ENCODE measurements at regions not wholly inside any gene's neighbourhood (a gene's known extent, or its start where the extent isn't known, plus 50 kb on each side); places are given as distances from the start of the nearest gene placed in this dataset.

- H3K4me1 ChIP-seq (ENCODE audit: control insufficient read depth, insufficient read depth, low read length) = no peaks in the 10 kb centered on the region
- DNase-seq (ENCODE audit: low read depth, low spot score) = no peak
- no peaks in the 10 kb centered on the region for H3K36me3 ChIP-seq (ENCODE audit: control insufficient read depth, insufficient read depth, low read length)
- H3K9me3 ChIP-seq (ENCODE audit: control insufficient read depth, insufficient read depth, low read depth, low read length) = no peaks in the 10 kb centered on the region
- intact Hi-C loops (cut with micrococcal nuclease; ENCODE audit: unreplicated experiment) = no loop called here
- ATAC-seq = no peak
- TF ChIP-seq CTCF (IDR thresholded peaks at IDR 0.05) (no peak), REST (IDR thresholded peaks at IDR 0.05; ENCODE audit: insufficient read depth in 1 of 2, low read depth in 2 of 2, low read length in 1 of 2) (no peak), TCF7L2 (IDR thresholded peaks at IDR 0.05; ENCODE audit: low read depth, low read length) (no peak), POLR2AphosphoS5 (IDR thresholded peaks at IDR 0.05; ENCODE audit: low read depth, low read length) (no peak), SIN3A (IDR thresholded peaks at IDR 0.05; ENCODE audit: borderline replicate concordance, insufficient read depth, low read depth, low read length) (no peak)
- BruUV-seq (replicated peaks) = no TSS peak
- no peak overlapping the region for H3K27ac ChIP-seq (ENCODE audit: low read length)
- H3K27me3 ChIP-seq (ENCODE audit: control insufficient read depth, insufficient read depth, low read length) = no peaks in the 10 kb centered on the region
- CTCF ChIA-PET = no interaction called here
- in situ Hi-C loops (cut with HindIII; ENCODE audit: low pct_unique_long_range_greater_than_20kb, low sequenced_read_pairs) = no loop called here
- POLR2A ChIA-PET = no interaction called here
- no peak overlapping the region for H3K4me3 ChIP-seq (ENCODE audit: low read depth in 2 of 2, low read length in 2 of 2)
These were observed 63.4 kb upstream of the ENPEP start for GRCh38 chr4:110412354-110413065.

GRCh38 chr4:110411574-110412011 lies 64.4 kb upstream of the ENPEP start:
- no TSS peak for BruUV-seq (replicated peaks)
- ATAC-seq = no peak

More at GRCh38 chr4:110411574-110412011, 64.4 kb upstream of the ENPEP start:
- H3K36me3 ChIP-seq (ENCODE audit: control insufficient read depth, insufficient read depth, low read length) = no peaks in the 10 kb centered on the region
- H3K4me1 ChIP-seq (ENCODE audit: control insufficient read depth, insufficient read depth, low read length) = no peaks in the 10 kb centered on the region
- no peak overlapping the region for H3K4me3 ChIP-seq (ENCODE audit: low read depth in 2 of 2, low read length in 2 of 2)
- H3K27ac ChIP-seq (ENCODE audit: low read length) = no peak overlapping the region
- POLR2A ChIA-PET = no interaction called here
- no peaks in the 10 kb centered on the region for H3K9me3 ChIP-seq (ENCODE audit: control insufficient read depth, insufficient read depth, low read depth, low read length)
- no peak for TF ChIP-seq TCF7L2 (IDR thresholded peaks at IDR 0.05; ENCODE audit: low read depth, low read length)
- TF ChIP-seq CTCF (IDR thresholded peaks at IDR 0.05) = no peak
- TF ChIP-seq REST (IDR thresholded peaks at IDR 0.05; ENCODE audit: insufficient read depth in 1 of 2, low read depth in 2 of 2, low read length in 1 of 2) = no peak
- no peak for TF ChIP-seq SIN3A (IDR thresholded peaks at IDR 0.05; ENCODE audit: borderline replicate concordance, insufficient read depth, low read depth, low read length)
- TF ChIP-seq POLR2AphosphoS5 (IDR thresholded peaks at IDR 0.05; ENCODE audit: low read depth, low read length) = no peak
- intact Hi-C loops (cut with micrococcal nuclease; ENCODE audit: unreplicated experiment) (no loop called here), in situ Hi-C loops (cut with HindIII; ENCODE audit: low pct_unique_long_range_greater_than_20kb, low sequenced_read_pairs) (no loop called here)
- no peaks in the 10 kb centered on the region for H3K27me3 ChIP-seq (ENCODE audit: control insufficient read depth, insufficient read depth, low read length)
- CTCF ChIA-PET = no interaction called here
- no peak for DNase-seq (ENCODE audit: low read depth, low spot score)
